GM19395 (cell line): ENCODE measurements at regions not wholly inside any gene's neighbourhood (a gene's known extent, or its start where the extent isn't known, plus 50 kb on each side); places are given as distances from the start of the nearest gene placed in this dataset.

Experiments
- ATAC-seq: cut with Tn5 transposase; IDR thresholded peaks from one replicate; pipeline ENCODE4 v1.9.1; 2021; ENCODE audit warnings: mild to moderate bottlenecking, moderate library complexity; ENCODE audit not compliant: unreplicated experiment

DNA sequence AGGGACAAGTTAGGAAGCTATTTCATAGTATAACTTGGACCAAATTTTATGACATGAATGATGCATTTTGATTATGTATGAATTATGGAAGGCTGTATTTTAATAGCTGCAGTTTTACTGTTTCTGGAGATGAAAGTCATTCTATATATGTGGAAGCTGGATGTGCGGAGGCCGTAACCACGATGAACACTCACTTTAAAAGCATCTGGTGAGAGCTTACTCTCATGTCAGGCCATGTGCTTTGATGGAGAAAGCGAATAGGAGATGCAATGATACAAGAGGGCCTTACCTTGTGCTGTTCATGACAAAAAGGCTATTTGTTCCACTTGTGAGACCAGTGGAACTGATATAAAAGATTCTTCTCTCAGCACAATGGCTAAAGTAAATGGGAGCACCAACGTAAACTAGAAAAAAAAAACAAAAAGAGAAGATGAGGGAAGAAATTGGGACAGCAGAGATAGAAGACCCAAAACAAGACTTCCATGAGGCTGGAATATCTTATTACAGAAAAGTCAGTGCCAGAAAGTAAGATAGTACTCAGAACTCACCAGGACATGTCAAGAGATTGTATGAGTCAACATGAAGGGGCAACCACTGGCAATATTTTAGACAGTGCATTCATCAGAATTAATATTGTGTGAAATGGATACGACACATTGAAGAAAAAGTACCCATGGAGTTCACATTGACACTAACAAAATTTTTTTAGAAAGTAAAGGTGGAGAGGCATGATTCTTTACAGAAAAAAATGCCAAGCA, 63.3 kb upstream of the GAB1 start:
- no peak for ATAC-seq

DNA sequence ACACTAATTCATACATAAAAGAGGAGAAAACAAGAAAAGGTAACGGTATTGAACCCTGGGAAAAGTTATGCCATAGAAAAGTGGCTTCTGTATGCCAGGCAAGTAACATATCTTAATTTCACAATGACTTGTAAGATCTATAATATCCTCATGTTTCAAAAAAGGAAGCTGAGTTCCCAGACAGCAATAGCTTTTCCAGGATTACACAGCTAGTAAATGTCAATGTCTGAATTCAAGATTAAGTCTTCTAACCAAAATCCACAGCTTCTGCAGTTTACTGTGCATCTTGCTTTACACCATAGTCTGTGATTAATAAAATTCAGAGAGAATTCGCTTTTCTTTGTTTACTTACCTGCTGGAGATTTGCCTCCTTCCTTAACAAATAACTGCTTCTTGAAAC, 55.8 kb upstream of the GAB1 start:
- no peak for ATAC-seq

DNA sequence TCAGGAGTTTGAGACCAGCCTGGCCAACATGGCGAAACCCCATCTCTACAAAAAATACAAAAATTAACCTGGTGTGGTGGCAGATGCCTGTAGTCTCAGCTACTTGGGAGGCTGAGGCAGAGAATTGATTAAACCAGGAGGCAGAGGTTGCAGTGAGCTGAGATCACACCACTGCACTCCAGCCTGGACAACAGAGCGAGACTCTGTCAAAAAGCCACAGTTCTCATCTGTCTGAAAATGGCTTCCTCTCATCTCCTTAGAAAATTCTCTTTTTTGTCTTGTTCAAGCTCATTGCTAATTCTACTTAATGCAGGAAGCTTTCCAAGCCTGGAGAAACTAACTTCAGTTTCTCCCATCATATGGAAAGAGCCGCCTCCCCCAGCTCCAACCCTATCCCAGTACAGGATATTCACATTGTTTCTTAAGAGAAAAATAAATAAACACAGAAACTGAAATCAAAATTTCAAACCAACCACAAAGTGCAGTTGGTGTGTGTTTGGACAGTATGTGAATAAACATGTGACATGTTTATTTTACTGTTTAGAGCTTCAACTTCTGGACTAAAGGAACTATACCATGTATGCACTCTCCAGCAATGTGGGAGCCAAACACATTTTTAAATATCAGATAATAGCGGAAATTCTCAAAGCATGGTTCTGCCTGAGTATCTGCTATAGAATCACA, 55.0 kb upstream of the GAB1 start:
- peak; percentile 60 for ATAC-seq

DNA sequence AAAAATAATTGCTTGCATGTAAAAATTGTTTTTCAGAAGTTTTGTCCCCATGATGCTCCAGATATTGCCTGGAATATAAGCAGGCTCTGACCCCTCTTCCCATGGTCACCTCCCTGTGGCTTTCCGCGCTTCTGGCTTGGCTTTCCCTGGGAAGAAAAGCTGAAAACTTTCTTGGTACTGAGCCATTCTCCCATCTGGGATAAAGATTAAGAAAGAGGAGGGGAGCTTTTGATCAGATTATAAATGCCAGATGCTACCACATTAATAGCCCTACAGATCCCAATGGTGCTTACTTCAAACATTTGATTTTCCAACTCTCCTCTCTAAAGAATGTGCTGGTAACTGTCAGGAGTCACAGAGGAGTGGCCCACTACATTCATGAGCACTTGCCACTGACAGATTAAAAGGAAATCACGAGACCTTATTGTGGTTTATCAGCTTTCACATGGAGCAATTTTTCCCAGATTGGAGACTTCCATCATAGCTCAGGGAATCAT, 54.4 kb upstream of the GAB1 start:
- no peak for ATAC-seq

DNA sequence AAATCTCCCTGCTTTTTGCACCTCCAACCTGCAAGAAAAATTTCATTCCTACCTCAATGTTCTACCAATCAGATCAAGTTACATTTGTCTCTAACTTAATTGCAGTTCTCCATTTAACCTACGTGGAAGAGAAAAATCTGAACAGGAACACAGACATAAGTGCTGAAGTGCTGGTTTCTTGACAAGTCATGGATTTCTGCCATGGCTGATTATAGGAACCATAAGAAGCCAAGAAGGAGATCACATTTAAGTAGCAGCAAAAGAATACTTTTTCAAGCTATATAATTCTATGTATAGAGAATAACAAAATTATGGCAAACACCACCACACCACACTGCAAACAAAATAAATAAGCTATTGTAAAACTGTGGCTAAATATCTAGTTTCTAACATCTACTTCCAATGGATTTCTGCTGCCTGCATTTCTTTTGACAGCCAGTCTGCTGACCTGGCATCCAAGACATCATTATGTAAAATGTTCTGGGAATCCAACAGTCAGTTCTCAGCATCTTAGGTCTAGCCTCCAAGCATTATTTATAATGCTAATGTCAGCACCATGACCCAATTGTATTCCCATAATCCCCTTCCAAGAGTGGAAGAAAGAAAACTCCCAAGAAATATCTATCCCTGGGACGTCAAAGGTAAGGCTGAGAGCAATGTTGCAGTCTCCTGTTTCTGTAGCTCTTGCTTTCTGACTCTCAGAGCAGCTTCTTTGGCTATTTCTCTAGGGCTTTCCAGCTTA, 50.8 kb upstream of the GAB1 start:
- ATAC-seq: no peak

DNA sequence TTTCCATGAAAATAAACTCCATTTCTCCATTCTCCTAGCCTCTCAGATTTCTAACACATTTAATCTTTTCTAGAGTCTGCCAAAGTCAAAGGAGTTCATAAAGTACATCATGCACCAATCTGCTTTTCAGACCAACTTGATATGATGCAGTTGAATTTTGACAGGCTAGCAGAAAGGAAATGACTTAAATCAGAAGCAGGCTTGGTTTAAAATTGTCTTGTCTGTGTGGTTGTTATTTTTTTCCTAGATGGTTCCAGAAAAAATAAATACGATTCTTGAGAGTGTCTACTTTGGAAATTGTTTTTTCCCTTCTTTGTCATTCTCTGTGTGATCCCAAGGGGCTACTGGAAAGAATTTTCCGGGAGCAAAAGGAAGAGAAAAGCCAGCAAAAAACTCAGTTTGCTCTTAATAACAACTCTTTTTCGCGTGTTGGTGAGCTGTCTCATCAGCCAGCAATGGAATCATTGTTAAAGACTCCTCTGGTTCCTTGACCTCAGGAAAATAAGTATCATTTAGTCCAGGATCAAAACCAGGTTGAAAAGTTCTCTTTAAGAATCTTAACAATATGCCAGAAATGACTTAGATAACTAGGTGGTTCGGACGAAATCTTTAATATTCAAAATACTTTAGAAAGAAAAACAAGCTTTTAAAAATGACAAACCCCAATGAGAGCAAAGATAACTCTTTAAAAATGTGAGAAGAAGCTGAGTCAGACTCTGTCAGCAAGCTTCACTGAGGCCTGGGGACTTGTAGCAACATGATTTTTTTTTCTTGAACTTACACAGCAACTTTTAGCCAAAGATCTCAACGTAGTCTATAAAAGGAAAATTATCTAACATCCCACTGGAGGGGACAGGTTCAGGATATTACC, 49.7 kb upstream of the GAB1 start:
- ATAC-seq: no peak
